WTC11 (cell line): ENCODE measurements at regions not wholly inside any gene's neighbourhood (a gene's known extent, or its start where the extent isn't known, plus 50 kb on each side); places are given as distances from the start of the nearest gene placed in this dataset.

Experiments
- ATAC-seq: fragments of 200-7000 bp; cut with Tn5 transposase; 2 replicates; pipeline ENCODE4 v1.10.0; 2021; ENCODE audit warnings: mild to moderate bottlenecking, moderate library complexity
- CTCF ChIA-PET: fragments of 300-600 bp; sonication (Branson Sonifier 250); formaldehyde crosslinking; loops from one replicate; lab custom pipeline; 2021; ENCODE audit warnings: antibody characterized with exemption; lab: Charles Lee
- POLR2A ChIA-PET: fragments of 350-600 bp; sonication (Branson Sonifier 250); formaldehyde crosslinking; loops from one replicate; lab custom pipeline; 2021; ENCODE audit warnings: antibody characterized with exemption; lab: Charles Lee
- DNase-seq: peaks from one replicate; pipeline ENCODE4 v3.0.0; 2021; ENCODE audit warnings: low spot score
- H3K27ac Mint-ChIP-seq: 2 replicates; pipeline ENCODE4 v1.8.0; 2021; ENCODE audit warnings: mixed read lengths
- H3K27me3 Mint-ChIP-seq: 2 replicates; pipeline ENCODE4 v1.8.0; 2021; ENCODE audit warnings: low read depth, mild to moderate bottlenecking, moderate library complexity, mixed read lengths
- H3K36me3 Mint-ChIP-seq: 2 replicates; pipeline ENCODE4 v1.8.0; 2021; ENCODE audit warnings: mixed read lengths
- H3K4me1 Mint-ChIP-seq: 2 replicates; pipeline ENCODE4 v1.8.0; 2022; ENCODE audit warnings: mixed read lengths
- H3K4me3 Mint-ChIP-seq: 2 replicates; pipeline ENCODE4 v1.8.0; 2021; ENCODE audit warnings: mild to moderate bottlenecking, moderate library complexity, mixed read lengths
- H3K9me3 Mint-ChIP-seq: 2 replicates; pipeline ENCODE4 v1.8.0; 2021; ENCODE audit warnings: mixed read lengths
- CREM ChIP-seq: sonication (generic); formaldehyde crosslinking; IDR thresholded peaks from 2 replicates; pipeline ENCODE4 v1.8.1; 2022; ENCODE audit warnings: mild to moderate bottlenecking, missing genetic modification reagents, moderate library complexity
- MXD4 ChIP-seq: fragments of 250-450 bp; sonication (Bioruptor Pico); IDR thresholded peaks from 2 replicates; pipeline ENCODE4 v1.8.0; 2021; ENCODE audit warnings: mild to moderate bottlenecking, moderate library complexity, borderline replicate concordance
- ZNF219 ChIP-seq: sonication (generic); formaldehyde crosslinking; IDR thresholded peaks from 2 replicates; pipeline ENCODE4 v1.8.0; 2023; ENCODE audit warnings: missing genetic modification reagents, mild to moderate bottlenecking, borderline replicate concordance
- TF ChIP-seq, protein P1 (sequence below): fragments of 250-450 bp; sonication (Bioruptor Pico); IDR thresholded peaks from 2 replicates; pipeline ENCODE4 v1.9.0; 2021; ENCODE audit warnings: mild to moderate bottlenecking
- TF ChIP-seq, protein P2 (sequence below): sonication (generic); formaldehyde crosslinking; IDR thresholded peaks from 2 replicates; pipeline ENCODE4 v1.8.0; 2022; ENCODE audit warnings: missing genetic modification reagents
- TF ChIP-seq, protein P3 (sequence below): sonication (generic); formaldehyde crosslinking; IDR thresholded peaks from 2 replicates; pipeline ENCODE4 v1.8.1; 2023; ENCODE audit warnings: mild to moderate bottlenecking, moderate library complexity, missing genetic modification reagents
- TF ChIP-seq, protein P4 (sequence below): sonication (generic); formaldehyde crosslinking; IDR thresholded peaks from 2 replicates; pipeline ENCODE4 v1.8.1; 2022; ENCODE audit warnings: low read depth, missing genetic modification reagents, borderline replicate concordance
- TF ChIP-seq, protein P5 (sequence below): fragments of 250-450 bp; sonication (Bioruptor Pico); IDR thresholded peaks from 2 replicates; pipeline ENCODE4 v2.1.2; 2022; ENCODE audit warnings: mild to moderate bottlenecking, moderate library complexity
- TF ChIP-seq, protein P6 (sequence below): sonication (generic); formaldehyde crosslinking; IDR thresholded peaks from 2 replicates; pipeline ENCODE4 v1.8.1; 2022; ENCODE audit warnings: mild to moderate bottlenecking, moderate library complexity, missing genetic modification reagents
- TF ChIP-seq, protein P7 (sequence below): sonication (generic); formaldehyde crosslinking; IDR thresholded peaks from 2 replicates; pipeline ENCODE4 v1.8.0; 2023; ENCODE audit warnings: mild to moderate bottlenecking, missing genetic modification reagents
- TF ChIP-seq, protein P8 (sequence below): sonication (generic); formaldehyde crosslinking; IDR thresholded peaks from 2 replicates; pipeline ENCODE4 v1.8.0; 2023; ENCODE audit warnings: missing genetic modification reagents, mild to moderate bottlenecking, borderline replicate concordance

DNA sequence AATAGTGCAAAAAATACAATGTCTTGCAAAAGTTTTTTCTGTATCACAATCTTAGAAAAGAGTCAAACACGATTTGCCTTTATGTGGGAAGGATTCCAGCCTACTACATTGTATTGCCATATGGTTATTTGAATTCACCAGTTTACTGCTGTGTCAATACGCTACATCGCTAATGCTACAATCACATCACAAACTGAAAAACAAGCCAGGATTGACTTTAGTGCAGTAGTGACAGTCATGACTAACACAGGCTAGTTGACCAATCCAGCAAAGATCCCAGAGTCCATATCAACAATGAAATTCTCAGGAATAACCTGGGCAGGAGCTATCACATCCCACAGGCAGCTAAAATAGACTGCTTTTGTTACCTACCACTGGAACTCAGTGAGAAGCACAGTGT lies 67.0 kb downstream of the IL12A start (continued):
- TF ChIP-seq, protein P1, sequence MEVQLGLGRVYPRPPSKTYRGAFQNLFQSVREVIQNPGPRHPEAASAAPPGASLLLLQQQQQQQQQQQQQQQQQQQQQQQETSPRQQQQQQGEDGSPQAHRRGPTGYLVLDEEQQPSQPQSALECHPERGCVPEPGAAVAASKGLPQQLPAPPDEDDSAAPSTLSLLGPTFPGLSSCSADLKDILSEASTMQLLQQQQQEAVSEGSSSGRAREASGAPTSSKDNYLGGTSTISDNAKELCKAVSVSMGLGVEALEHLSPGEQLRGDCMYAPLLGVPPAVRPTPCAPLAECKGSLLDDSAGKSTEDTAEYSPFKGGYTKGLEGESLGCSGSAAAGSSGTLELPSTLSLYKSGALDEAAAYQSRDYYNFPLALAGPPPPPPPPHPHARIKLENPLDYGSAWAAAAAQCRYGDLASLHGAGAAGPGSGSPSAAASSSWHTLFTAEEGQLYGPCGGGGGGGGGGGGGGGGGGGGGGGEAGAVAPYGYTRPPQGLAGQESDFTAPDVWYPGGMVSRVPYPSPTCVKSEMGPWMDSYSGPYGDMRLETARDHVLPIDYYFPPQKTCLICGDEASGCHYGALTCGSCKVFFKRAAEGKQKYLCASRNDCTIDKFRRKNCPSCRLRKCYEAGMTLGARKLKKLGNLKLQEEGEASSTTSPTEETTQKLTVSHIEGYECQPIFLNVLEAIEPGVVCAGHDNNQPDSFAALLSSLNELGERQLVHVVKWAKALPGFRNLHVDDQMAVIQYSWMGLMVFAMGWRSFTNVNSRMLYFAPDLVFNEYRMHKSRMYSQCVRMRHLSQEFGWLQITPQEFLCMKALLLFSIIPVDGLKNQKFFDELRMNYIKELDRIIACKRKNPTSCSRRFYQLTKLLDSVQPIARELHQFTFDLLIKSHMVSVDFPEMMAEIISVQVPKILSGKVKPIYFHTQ (CRISPR knock-in tag), result no peak
- TF ChIP-seq, protein P2, sequence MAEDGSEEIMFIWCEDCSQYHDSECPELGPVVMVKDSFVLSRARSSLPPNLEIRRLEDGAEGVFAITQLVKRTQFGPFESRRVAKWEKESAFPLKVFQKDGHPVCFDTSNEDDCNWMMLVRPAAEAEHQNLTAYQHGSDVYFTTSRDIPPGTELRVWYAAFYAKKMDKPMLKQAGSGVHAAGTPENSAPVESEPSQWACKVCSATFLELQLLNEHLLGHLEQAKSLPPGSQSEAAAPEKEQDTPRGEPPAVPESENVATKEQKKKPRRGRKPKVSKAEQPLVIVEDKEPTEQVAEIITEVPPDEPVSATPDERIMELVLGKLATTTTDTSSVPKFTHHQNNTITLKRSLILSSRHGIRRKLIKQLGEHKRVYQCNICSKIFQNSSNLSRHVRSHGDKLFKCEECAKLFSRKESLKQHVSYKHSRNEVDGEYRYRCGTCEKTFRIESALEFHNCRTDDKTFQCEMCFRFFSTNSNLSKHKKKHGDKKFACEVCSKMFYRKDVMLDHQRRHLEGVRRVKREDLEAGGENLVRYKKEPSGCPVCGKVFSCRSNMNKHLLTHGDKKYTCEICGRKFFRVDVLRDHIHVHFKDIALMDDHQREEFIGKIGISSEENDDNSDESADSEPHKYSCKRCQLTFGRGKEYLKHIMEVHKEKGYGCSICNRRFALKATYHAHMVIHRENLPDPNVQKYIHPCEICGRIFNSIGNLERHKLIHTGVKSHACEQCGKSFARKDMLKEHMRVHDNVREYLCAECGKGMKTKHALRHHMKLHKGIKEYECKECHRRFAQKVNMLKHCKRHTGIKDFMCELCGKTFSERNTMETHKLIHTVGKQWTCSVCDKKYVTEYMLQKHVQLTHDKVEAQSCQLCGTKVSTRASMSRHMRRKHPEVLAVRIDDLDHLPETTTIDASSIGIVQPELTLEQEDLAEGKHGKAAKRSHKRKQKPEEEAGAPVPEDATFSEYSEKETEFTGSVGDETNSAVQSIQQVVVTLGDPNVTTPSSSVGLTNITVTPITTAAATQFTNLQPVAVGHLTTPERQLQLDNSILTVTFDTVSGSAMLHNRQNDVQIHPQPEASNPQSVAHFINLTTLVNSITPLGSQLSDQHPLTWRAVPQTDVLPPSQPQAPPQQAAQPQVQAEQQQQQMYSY (CRISPR knock-in tag), result no peak
- TF ChIP-seq, protein P3, sequence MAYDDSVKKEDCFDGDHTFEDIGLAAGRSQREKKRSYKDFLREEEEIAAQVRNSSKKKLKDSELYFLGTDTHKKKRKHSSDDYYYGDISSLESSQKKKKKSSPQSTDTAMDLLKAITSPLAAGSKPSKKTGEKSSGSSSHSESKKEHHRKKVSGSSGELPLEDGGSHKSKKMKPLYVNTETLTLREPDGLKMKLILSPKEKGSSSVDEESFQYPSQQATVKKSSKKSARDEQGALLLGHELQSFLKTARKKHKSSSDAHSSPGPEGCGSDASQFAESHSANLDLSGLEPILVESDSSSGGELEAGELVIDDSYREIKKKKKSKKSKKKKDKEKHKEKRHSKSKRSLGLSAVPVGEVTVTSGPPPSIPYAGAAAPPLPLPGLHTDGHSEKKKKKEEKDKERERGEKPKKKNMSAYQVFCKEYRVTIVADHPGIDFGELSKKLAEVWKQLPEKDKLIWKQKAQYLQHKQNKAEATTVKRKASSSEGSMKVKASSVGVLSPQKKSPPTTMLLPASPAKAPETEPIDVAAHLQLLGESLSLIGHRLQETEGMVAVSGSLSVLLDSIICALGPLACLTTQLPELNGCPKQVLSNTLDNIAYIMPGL (CRISPR knock-in tag), result no peak
- no peak for TF ChIP-seq ZNF219 (CRISPR knock-in tag)
- TF ChIP-seq, protein P4, sequence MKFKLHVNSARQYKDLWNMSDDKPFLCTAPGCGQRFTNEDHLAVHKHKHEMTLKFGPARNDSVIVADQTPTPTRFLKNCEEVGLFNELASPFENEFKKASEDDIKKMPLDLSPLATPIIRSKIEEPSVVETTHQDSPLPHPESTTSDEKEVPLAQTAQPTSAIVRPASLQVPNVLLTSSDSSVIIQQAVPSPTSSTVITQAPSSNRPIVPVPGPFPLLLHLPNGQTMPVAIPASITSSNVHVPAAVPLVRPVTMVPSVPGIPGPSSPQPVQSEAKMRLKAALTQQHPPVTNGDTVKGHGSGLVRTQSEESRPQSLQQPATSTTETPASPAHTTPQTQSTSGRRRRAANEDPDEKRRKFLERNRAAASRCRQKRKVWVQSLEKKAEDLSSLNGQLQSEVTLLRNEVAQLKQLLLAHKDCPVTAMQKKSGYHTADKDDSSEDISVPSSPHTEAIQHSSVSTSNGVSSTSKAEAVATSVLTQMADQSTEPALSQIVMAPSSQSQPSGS (CRISPR knock-in tag), result no peak
- TF ChIP-seq CREM, result no peak

DNA sequence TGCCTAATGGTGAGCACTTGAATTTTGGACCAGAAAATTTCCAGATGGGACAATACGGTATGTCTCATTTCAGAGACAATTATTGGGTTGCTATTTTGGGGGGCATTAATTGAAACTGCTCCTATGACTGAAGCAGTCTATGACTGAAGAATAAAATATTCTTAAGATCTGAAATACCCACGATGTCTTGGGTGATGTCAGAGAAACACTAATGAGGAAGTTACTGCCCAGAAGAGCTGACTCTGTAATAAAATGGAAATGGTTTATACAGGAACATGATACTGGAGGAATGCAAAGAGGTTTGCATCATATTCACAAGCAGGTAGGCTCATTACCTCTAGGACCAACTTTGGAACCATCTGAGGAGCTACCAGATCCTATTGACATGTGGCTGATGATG lies 68.7 kb downstream of the IL12A start:
- ChIA-PET POLR2A (no interaction called here), CTCF (no interaction called here)
- Mint-ChIP-seq H3K4me1 (no peaks in the 10 kb centered on the region), H3K36me3 (no peaks in the 10 kb centered on the region; the same call in 1 of the 2 replicates), H3K27me3 (no peaks in the 10 kb centered on the region), H3K4me3 (no peak overlapping the region), H3K27ac (no peak overlapping the region), H3K9me3 (peaks cover 12% of the 10 kb centered on the region)
- TF ChIP-seq, protein P5, sequence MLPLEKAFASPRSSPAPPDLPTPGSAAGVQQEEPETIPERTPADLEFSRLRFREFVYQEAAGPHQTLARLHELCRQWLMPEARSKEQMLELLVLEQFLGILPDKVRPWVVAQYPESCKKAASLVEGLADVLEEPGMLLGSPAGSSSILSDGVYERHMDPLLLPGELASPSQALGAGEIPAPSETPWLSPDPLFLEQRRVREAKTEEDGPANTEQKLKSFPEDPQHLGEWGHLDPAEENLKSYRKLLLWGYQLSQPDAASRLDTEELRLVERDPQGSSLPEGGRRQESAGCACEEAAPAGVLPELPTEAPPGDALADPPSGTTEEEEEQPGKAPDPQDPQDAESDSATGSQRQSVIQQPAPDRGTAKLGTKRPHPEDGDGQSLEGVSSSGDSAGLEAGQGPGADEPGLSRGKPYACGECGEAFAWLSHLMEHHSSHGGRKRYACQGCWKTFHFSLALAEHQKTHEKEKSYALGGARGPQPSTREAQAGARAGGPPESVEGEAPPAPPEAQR (CRISPR knock-in tag), result no peak
- TF ChIP-seq, protein P6, sequence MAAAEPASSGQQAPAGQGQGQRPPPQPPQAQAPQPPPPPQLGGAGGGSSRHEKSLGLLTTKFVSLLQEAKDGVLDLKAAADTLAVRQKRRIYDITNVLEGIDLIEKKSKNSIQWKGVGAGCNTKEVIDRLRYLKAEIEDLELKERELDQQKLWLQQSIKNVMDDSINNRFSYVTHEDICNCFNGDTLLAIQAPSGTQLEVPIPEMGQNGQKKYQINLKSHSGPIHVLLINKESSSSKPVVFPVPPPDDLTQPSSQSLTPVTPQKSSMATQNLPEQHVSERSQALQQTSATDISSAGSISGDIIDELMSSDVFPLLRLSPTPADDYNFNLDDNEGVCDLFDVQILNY (CRISPR knock-in tag), result no peak
- DNase-seq (no peak), ATAC-seq (no peak)

DNA sequence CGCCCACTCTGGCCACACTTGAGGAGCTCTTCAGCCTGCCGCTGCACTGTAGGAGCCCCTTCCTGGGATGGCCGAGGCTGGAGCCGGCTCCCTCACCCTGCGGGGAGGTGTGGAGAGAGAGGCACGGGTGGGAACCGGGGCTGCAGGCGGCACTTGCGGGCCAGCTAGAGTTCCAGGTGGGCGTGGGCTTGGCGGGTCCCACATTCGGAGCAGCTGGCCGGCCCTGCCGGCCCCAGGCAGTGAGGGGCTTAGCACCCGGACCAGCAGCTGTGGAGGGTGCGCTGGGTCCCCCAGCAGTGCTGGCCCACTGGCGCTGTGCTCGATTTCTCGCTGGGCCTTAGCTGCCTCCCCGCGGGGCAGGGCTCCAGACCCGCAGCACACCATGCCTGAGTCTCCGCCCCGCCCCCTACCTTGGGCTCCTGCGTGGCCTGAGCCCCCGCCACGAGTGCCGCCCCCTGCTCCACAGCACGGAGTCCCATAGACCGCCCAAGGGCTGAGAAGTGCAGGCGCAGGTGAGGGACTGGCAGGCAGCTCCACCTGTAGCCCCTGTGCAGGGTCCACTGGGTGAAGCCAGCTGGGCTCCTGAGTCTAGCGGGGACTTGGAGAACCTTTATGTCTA lies 71.9 kb downstream of the IL12A start:
- Mint-ChIP-seq H3K27me3 (no peaks in the 10 kb centered on the region), H3K4me3 (no peak overlapping the region), H3K9me3 (peaks cover 12% of the 10 kb centered on the region), H3K27ac (no peak overlapping the region), H3K36me3 (no peaks in the 10 kb centered on the region; the same call in 1 of the 2 replicates), H3K4me1 (no peaks in the 10 kb centered on the region)
- no peak for DNase-seq
- CTCF ChIA-PET, result interaction anchor here (1.0 to 1.2 kb wide), 2 partner anchors 15 to 28 kb away, joined by 3 read pairs; no protein-coding TSS in a partner anchor
- POLR2A ChIA-PET, result no interaction called here
- ATAC-seq, result no peak
- TF ChIP-seq, protein P7, sequence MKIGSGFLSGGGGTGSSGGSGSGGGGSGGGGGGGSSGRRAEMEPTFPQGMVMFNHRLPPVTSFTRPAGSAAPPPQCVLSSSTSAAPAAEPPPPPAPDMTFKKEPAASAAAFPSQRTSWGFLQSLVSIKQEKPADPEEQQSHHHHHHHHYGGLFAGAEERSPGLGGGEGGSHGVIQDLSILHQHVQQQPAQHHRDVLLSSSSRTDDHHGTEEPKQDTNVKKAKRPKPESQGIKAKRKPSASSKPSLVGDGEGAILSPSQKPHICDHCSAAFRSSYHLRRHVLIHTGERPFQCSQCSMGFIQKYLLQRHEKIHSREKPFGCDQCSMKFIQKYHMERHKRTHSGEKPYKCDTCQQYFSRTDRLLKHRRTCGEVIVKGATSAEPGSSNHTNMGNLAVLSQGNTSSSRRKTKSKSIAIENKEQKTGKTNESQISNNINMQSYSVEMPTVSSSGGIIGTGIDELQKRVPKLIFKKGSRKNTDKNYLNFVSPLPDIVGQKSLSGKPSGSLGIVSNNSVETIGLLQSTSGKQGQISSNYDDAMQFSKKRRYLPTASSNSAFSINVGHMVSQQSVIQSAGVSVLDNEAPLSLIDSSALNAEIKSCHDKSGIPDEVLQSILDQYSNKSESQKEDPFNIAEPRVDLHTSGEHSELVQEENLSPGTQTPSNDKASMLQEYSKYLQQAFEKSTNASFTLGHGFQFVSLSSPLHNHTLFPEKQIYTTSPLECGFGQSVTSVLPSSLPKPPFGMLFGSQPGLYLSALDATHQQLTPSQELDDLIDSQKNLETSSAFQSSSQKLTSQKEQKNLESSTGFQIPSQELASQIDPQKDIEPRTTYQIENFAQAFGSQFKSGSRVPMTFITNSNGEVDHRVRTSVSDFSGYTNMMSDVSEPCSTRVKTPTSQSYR (CRISPR knock-in tag), result no peak
- no peak for TF ChIP-seq MXD4
- TF ChIP-seq, protein P8, sequence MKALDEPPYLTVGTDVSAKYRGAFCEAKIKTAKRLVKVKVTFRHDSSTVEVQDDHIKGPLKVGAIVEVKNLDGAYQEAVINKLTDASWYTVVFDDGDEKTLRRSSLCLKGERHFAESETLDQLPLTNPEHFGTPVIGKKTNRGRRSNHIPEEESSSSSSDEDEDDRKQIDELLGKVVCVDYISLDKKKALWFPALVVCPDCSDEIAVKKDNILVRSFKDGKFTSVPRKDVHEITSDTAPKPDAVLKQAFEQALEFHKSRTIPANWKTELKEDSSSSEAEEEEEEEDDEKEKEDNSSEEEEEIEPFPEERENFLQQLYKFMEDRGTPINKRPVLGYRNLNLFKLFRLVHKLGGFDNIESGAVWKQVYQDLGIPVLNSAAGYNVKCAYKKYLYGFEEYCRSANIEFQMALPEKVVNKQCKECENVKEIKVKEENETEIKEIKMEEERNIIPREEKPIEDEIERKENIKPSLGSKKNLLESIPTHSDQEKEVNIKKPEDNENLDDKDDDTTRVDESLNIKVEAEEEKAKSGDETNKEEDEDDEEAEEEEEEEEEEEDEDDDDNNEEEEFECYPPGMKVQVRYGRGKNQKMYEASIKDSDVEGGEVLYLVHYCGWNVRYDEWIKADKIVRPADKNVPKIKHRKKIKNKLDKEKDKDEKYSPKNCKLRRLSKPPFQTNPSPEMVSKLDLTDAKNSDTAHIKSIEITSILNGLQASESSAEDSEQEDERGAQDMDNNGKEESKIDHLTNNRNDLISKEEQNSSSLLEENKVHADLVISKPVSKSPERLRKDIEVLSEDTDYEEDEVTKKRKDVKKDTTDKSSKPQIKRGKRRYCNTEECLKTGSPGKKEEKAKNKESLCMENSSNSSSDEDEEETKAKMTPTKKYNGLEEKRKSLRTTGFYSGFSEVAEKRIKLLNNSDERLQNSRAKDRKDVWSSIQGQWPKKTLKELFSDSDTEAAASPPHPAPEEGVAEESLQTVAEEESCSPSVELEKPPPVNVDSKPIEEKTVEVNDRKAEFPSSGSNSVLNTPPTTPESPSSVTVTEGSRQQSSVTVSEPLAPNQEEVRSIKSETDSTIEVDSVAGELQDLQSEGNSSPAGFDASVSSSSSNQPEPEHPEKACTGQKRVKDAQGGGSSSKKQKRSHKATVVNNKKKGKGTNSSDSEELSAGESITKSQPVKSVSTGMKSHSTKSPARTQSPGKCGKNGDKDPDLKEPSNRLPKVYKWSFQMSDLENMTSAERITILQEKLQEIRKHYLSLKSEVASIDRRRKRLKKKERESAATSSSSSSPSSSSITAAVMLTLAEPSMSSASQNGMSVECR (CRISPR knock-in tag), result no peak
